ENCODE measurements at regions not wholly inside any gene's neighbourhood (a gene's known extent, or its start where the extent isn't known, plus 50 kb on each side); places are given as distances from the start of the nearest gene placed in this dataset.

DNA sequence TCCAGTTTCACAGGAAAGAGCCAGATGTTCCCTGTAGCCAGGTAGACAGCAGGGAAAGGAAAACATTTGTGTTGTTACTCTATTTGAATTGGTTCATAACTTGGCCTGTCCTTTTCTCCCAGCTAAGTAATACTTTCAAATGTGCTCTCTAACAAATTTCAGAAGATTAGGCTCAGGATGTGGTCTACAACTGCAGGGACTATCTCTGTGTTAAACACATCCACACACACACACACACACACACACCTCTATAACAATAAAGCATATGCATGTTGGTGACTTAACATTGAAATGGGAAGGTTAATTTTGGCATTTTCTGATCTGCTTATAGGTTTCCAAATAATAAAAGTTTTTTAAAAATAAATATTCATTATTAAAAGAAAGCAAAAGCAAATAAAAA, 316.0 kb upstream of the ARGLU1 start:
- no peak for DNase-seq (ENCODE audit: low read depth in 2 of 2)

DNA sequence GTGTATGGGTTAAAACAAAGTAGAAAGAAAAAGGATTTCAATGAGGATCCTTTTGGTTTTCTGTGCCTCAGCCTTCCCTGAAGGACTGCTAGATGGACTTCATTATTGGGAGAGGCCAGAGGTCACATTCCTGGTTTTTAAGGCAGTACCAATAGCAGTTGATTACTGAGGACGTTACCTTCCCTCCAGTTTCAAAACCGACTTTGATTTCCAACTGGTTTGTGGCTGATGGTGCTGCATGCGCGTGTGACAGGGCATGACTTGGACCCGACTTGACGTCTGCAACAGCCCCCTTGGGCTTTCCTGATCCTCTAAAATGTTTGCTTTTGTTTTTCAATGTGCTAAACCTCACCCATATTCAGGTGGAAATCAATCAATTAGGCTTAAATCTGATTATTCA, 314.3 kb upstream of the ARGLU1 start:
- DNase-seq (ENCODE audit: low read depth in 2 of 2): no peak

DNA sequence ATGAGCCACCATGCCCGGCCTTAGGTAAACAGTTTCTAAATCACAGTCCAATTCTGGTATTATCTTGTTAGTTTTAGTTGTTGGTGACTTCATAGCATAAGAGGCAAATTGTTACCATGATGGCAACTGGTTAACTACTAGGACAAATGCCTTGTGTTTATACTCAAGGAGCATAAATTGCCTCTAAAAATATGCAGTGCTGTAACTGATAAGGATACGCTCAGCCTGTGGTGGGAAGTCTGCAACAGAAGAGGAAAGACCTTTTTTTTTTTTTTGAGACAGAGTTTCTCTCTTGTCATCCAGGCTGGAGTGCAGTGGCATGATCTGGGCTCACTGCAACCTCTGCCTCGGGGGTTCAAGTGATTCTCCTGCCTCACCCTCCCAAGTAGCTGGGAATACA, 311.9 kb upstream of the ARGLU1 start:
- no peak for DNase-seq (ENCODE audit: low read depth in 2 of 2)

DNA sequence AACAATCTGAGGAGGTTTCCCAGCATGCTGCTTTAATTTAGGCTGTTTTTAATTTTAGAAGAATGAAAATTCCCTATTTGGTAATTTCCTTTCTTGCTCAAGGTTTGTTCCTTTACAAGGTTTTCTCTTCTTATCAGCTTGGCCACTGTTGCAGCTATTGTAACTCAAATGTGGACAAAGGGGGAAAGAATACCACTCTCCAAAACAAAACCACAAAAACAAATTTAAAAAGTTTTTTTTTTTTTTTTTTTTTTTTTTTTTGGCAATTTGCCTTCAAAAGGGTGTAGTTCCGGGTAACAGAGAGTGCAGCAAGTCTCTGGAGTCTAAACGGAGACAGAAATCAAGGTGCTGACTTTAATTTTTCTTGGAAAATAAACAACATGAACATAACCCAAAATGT, 306.4 kb upstream of the ARGLU1 start:
- no peak for DNase-seq (ENCODE audit: low read depth in 2 of 2)

DNA sequence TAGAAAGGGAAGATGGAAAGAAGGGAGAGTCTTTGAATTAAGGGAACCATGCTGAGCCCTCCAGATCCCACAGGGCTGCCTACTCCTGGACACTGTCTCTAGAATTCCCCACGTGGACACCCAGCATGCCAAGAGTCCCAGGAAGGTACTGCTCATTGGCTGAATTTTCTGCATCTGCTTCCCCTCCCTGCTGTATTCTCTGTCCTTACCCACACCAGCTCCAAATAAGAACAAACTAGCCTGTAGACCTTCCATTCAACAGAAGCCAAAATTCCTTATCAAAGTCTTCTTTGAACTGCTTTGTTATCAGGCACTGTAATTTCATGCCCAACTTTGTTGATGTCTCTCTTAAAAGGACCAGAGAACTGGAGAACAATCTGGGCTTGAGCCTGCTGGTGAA, 305.9 kb upstream of the ARGLU1 start:
- DNase-seq (ENCODE audit: low read depth in 2 of 2): no peak

DNA sequence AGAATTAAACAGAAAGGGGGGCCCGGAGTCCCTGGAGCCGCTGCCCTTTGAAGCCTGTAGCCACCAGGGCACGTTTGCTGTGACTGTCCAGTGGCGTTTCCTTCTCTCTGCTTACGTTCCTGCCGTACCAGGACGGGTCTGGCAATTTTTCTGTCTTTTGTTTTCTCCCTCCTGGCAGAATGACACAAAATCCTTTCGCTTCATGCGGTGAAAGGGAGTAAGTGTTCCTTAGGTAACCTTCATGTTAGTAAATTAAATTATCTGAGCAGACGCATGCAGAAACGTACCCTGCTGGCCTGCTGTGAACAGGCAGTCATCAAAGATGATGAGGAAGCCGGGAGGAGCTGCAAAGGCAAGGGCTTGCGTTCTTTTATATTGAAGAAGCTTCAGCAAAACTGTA, 299.3 kb upstream of the ARGLU1 start:
- no peak for DNase-seq (ENCODE audit: low read depth in 2 of 2)

DNA sequence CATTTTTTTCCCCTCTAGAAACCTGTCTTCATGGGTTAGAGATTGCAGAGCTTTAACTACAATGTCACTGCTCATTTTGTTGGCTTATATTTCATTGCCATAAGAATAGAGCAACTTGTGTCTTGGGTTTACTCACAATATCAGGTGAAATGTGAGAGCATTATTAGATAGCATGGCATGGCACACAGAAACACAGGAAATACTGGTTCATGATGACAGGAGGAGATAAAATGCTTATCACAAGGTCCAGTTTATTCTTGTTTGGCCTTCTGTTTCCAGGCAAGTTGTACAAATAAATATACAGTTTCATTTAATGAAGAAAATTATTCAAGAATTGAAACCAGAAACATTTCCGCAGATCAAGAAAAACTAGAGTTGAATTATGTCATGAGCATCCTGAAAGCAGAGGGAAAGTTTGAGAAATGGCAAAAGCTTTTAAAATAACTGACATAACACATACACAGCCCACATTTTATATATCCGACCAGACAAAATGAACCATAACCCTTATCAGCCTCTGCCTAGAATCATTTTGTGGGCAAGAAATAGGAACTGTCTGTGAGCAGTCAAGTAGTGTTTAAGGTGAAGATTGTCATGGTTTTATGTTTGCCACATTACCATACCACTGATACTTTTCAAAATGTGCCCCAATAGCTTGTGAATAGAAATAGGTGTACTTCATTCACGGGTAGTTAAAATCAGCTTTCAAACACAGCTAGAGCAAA, 297.9 kb upstream of the ARGLU1 start:
- DNase-seq (ENCODE audit: low read depth in 2 of 2): no peak

DNA sequence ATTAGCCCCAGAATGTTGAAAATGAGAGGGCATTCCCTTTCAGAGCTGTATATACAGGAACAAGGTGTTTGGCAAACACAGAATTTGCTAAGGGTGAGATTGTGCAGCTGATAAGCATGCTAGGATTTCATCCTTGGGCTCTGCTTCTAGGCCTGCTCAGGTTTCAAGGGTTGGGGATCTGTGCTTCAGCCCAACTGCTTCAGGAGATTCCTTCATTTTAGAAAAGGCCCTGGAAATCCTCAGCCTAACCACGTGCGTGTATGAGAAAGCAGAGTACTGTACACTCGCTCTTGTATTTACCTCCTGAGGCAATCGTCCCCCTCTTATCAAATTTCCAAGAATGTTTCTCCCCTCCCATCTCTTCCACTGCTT, 291.6 kb upstream of the ARGLU1 start:
- DNase-seq (ENCODE audit: low read depth in 2 of 2): no peak

DNA sequence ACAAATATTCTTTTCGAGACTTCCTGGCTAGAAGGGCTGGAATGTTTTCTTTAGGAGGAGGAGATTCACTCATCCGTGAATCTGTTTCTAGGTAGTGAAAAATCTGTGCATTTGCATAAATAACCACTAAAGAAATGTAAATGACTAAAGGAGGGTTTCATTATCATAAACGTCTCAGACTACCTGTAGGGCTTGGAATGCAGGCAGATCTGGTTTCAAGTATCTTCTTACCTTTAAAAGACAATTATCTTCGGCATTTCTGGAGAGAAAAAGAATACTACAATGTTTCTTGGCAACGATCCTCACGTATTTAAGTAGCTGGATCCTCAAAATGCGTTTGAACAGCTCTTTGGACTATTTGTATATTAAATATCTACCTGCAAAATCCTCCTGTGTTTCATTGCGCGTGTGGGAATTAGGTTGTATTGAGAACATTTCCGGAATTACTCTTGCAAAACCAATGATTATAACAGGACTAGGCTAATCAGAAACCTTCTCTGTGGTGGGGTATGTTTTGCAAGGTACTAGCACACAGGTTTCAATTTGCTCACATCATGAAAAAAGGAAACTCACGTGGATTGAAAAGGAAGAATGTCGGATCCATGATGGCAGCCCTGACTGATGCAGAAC, 291.1 kb upstream of the ARGLU1 start:
- DNase-seq (ENCODE audit: low read depth in 2 of 2): no peak

DNA sequence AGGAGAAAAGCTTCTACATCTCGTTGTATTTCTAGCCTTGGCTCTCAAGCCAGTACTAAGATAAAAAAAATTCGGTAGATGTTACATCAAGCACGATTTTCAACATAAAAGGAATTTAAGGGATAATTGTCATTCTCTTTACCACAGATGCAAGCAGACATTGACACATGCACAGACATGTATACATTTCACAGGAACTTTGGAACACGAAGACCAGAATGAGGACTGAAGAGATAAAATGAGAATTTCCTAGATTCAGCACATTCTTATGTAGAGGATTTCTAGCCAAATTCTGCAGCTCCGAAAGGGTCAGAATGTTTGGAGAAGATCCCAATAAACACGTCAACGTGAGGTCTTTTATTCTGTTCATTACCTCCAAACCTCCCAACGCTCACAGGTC, 284.5 kb upstream of the ARGLU1 start:
- DNase-seq (ENCODE audit: low read depth in 2 of 2): no peak

DNA sequence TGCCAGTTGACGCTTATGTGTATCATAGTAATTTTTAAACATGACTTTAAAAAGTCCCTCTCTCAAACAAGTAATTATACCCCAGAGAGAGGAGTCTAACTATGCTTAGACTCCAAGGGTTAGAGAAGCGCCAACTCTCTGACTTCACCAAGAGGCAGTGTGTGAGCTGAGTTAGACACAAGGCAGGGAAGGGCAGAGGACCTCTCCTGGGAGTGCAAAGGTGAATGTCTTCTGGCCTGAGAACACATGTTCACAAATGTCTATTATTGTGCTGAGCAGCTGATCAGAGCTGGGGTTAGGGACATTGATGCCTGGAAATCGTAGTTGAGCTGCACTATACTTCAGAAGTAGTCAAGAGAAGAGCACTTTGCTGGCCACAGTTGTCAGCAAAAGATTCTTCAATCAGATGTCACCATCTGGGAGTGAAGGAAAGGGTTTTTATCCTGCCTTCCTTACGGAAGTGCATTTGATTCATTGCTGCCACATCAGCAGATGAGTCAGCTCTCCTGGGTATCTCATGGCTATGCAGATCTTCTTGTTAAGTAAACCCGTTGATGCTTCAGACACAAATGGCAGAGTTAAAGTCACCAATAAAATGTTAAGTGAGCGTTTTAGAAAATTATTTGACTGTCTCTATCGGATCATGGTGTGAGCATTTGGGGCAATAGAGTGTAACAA, 283.2 kb upstream of the ARGLU1 start:
- DNase-seq (ENCODE audit: low read depth in 2 of 2): no peak

DNA sequence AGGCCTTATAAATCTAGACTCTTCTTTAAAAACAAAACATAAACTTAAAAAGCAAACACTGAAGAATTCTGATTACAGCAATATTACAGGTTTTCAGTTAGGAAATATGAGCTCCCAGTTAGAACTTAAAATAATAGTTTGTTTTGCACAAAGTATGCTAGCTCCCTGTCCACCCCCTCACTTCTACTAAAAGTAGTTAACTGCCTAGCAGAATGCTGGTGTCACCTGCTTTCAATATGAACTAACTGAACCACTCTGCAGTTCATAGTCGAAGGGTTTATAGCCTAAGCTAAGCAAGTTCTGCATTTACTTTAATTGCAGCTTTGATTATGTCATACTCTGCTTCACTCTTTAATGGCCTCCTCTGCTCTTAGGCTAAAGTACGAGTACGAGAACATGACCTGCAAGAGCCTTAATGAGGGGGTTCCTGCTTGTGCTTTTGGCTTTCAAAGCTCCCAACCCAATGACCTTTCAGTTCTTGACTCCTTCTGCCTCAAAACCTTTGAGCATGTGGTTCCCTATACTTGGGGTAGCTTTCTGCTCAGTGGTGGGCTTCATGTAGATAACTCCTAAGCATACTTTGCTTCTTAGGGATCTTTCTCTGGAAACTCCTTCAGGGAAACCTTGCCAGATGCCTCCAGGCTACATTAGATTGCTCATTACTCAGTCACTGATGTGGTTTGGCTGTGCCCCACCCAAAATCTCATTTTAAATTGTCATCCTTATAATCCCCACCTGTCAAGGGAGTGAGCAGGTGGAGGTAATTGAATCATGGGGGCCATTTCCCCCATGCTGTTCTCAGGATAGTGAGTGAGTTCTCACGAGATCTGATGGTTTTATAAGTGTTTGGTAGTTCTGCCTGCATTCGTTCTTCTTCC, 278.9 kb upstream of the ARGLU1 start:
- no peak for DNase-seq (ENCODE audit: low read depth in 2 of 2)

DNA sequence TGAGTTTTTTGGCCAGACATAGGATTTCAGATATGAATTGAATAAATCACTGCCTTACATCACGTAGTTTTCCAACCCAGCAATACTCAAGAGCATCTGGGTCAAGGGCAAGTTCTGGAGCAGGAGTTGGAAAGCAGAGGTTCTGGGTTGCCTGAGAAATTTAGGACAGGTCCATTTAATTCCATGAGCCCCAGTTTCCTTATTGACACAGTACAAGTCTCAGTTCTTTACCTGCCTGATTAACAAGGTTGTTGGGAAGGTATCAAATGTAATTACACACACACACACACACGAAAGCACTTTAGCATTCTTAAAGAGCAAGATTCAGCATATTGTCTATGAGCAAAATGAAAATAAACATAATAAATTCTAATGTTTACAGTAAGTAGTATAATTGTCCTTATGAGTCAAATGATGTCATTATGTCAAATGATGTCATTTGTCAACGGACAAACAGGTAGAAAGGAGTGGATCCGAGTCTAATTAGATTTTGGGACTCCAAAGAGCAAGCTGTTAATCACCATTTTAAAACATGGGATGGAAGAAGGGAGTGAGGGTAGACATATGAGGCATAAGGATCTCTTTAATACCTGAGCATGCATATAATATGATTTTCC, 268.4 kb upstream of the ARGLU1 start:
- DNase-seq (ENCODE audit: low read depth in 2 of 2): no peak

DNA sequence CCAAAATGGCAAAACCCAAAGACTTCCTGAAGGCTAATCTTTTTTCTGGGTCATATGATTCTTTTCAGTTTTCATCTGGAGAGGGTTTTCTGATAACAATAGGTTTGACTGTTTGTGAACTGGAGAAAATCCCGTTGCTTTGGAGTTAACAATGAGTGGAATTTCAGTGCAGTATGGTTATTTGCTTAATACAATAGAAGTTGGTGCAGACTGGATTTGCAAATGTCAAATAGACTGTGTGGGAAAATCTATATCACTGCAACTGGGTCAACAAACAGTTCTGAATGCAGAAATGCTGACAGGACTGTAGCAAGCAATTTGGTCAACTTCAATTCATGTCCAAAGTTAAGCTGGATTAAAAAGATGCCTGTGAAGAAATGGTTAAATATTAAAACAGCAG, 267.5 kb upstream of the ARGLU1 start:
- no peak for DNase-seq (ENCODE audit: low read depth in 2 of 2)

DNA sequence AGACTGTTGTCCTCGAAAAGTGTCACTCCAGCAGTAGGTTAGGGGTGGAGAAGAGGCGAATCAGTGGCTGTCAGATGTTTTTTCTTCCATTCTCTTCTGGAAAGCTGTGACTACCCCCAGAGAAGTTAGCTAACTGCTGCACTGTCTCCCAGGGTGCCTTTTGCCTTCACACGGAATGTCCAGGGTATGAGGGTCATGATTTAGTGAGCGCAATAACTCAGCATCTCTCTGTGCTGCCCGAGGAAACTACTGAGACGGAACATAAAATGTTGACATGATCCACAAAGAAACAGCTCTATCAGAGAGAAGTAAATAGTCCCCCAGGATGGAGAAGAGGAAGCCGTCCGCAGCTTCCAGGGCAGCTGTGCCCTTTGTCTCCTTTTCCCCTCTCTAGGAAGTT, 254.0 kb upstream of the ARGLU1 start:
- no peak for DNase-seq (ENCODE audit: low read depth in 2 of 2)

DNA sequence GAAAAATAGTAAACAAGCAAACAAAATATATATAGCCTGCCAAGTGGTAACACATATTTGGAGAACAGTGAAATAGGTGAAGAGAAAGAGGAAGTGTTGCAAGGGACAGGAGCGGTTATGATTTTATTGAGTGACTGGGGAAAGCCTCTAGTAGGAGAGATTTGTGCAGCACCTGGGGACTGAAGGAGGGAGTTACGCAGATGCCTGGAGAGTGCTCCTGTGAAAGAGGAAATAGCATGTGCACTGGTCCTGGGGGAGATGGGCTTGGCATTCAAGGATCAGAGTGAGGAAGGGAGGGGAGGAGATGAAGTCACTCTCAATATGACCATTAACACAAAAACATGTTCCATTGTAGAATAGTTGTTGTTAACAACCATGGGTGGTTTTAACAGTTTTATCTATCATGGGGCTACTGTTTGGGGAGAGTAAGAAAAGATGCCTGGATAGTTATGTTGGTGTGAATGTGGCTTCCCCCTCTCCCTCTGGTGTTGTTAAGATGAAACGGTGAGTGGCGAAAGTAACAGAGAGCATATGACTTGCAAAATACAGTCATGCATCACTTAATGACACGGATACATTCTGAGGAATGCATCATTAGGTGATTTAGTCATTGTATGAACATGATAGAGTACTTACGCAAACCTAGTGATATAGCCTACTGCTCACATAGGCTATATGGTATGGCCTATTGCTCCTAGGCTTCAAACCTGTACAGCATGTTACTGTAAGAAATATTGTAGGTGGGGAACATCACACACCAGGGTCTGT, 251.7 kb upstream of the ARGLU1 start:
- DNase-seq (ENCODE audit: low read depth in 2 of 2): no peak

DNA sequence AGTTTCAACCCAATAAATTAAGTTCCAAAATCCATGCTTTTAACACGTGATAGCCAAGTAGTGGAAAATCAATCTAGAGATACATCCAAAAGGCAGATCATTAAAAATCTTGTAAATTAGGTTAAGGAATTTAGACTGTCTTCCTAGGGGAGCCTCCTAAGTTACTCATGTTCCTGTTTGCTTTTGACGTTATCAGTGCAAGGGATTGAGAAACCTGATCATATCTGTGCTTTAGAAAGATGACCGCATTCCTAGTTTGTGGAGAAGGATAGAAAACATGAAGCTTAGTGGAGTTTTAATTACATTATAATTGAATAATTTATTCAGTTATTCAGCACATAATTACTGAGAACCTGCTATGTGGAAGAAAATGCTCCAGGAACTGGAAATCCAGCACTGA, 251.0 kb upstream of the ARGLU1 start:
- no peak for DNase-seq (ENCODE audit: low read depth in 2 of 2)

DNA sequence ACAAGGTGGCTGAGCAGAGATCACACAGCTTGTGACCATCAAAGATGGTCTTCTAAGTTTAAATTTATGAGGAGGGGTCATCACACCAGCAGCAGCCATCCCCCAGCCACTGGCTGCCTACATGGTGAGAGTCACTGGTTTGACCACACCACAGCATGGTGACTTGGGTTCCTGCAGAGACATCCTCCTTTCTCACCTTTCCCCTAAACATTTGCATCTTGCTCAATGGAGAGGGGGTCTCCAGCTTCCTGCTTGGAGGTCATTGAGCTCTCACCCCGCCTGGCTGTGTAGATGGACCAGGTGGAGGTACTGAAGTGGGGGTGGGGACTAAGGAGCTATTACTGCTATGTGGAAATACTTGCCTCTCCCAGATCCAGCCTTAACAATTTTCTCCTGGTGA, 247.6 kb upstream of the ARGLU1 start:
- no peak for DNase-seq (ENCODE audit: low read depth in 2 of 2)

DNA sequence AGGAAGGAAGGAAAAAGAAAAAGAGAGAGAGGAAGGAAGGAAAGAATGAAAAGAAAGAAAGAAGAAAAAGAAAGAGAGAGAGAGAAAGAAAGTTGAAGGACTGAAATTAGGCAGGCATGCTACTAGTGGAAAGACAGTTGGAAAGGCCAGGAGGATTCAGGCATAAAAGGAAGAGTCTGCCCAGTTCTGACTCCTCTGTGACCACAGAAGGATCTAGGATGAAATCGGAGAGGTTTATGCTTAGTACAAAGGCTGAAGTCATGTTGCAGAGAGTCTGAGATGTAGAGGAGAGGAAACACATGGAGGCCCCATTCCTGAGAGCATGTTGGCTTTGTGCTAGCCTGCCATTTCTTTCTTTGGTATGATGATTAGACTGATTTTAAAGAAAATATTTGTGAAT, 246.5 kb upstream of the ARGLU1 start:
- DNase-seq (ENCODE audit: low read depth in 2 of 2): no peak

DNA sequence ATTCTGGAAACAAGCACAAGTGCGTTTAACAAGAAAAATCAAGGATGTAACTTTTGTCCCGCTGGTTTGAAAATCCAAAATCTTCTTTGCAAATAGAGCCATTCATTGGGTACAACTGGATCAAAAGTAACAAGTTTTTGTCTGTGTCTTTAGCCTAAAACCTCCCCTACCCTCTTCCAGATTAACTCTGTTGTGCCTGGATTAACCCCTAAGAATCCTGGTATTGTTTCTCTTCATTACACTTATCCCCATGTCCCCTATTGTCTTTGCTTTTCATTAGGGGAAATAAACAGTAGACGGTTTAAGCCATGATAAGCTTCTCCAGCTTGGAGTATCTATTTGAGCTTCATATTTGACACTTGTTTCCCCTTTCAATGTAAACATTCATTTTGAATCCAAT, 242.1 kb upstream of the ARGLU1 start:
- DNase-seq (ENCODE audit: low read depth in 2 of 2): no peak

DNA sequence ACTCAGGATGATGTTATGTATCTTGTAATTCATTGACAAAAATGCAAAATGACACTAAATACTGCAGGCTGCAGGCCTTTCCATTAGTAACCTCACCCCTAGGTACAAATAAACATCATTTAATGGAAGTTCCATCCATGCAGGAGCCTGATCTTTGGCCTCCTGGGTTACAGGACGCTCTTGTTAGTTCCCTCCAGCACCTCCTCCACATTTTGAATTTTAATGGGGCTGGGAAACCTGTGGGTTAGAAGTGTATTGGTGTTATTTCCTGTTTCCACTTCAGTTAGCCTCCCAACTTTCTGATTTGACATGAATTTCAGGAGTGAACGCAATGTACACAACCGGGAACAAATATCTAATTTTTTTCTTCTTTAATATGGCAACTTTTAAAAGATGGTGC, 237.1 kb upstream of the ARGLU1 start:
- no peak for DNase-seq (ENCODE audit: low read depth in 2 of 2)
